ENCODE measurements at regions not wholly inside any gene's neighbourhood (a gene's known extent, or its start where the extent isn't known, plus 50 kb on each side); places are given as distances from the start of the nearest gene placed in this dataset.

- no peak overlapping the region for H3K9ac ChIP-seq (ENCODE audit: low read depth in 1 of 3, low read length in 3 of 3)
- no peak overlapping the region for H3K27ac ChIP-seq (ENCODE audit: low read depth, low read length)
- H3K4me1 ChIP-seq (ENCODE audit: control insufficient read depth in 3 of 3, insufficient read depth in 3 of 3, low read length in 3 of 3), result no peaks in the 10 kb centered on the region
- no peaks in the 10 kb centered on the region for H3K36me3 ChIP-seq (ENCODE audit: control insufficient read depth in 3 of 3, insufficient read depth in 3 of 3, low read length in 3 of 3)
- no peaks in the 10 kb centered on the region for H3K9me3 ChIP-seq (ENCODE audit: control insufficient read depth in 3 of 3, low read length in 3 of 3)
- H3K27me3 ChIP-seq (ENCODE audit: control insufficient read depth in 3 of 3, insufficient read depth in 3 of 3, low read length in 3 of 3), result no peaks in the 10 kb centered on the region
- no peak overlapping the region for H3K4me3 ChIP-seq (ENCODE audit: low read length in 3 of 3)
These were observed 979.2 kb upstream of the WWC1 start for GRCh38 chr5:167312225-167312624.

- no peak overlapping the region for H3K27ac ChIP-seq (ENCODE audit: low read depth, low read length)
- H3K4me1 ChIP-seq (ENCODE audit: control insufficient read depth in 3 of 3, insufficient read depth in 3 of 3, low read length in 3 of 3), result no peaks in the 10 kb centered on the region
- no peaks in the 10 kb centered on the region for H3K36me3 ChIP-seq (ENCODE audit: control insufficient read depth in 3 of 3, insufficient read depth in 3 of 3, low read length in 3 of 3)
- no peaks in the 10 kb centered on the region for H3K27me3 ChIP-seq (ENCODE audit: control insufficient read depth in 3 of 3, insufficient read depth in 3 of 3, low read length in 3 of 3)
- H3K9ac ChIP-seq (ENCODE audit: low read depth in 1 of 3, low read length in 3 of 3), result no peak overlapping the region
- H3K4me3 ChIP-seq (ENCODE audit: low read length in 3 of 3), result no peak overlapping the region
- H3K9me3 ChIP-seq (ENCODE audit: control insufficient read depth in 3 of 3, low read length in 3 of 3), result no peaks in the 10 kb centered on the region
These were observed 975.7 kb upstream of the WWC1 start for GRCh38 chr5:167315762-167316161.

GRCh38 chr5:167317884-167318283, 973.6 kb upstream of the WWC1 start:
- Histone ChIP-seq H3K36me3 (ENCODE audit: control insufficient read depth in 3 of 3, insufficient read depth in 3 of 3, low read length in 3 of 3) (no peaks in the 10 kb centered on the region), H3K27ac (ENCODE audit: low read depth, low read length) (no peak overlapping the region), H3K4me1 (ENCODE audit: control insufficient read depth in 3 of 3, insufficient read depth in 3 of 3, low read length in 3 of 3) (no peaks in the 10 kb centered on the region), H3K9me3 (ENCODE audit: control insufficient read depth in 3 of 3, low read length in 3 of 3) (no peaks in the 10 kb centered on the region), H3K27me3 (ENCODE audit: control insufficient read depth in 3 of 3, insufficient read depth in 3 of 3, low read length in 3 of 3) (no peaks in the 10 kb centered on the region), H3K9ac (ENCODE audit: low read depth in 1 of 3, low read length in 3 of 3) (no peak overlapping the region), H3K4me3 (ENCODE audit: low read length in 3 of 3) (no peak overlapping the region)

- H3K27me3 ChIP-seq (ENCODE audit: control insufficient read depth in 3 of 3, insufficient read depth in 3 of 3, low read length in 3 of 3), result no peaks in the 10 kb centered on the region
- H3K9ac ChIP-seq (ENCODE audit: low read depth in 1 of 3, low read length in 3 of 3), result no peak overlapping the region
- H3K4me3 ChIP-seq (ENCODE audit: low read length in 3 of 3), result no peak overlapping the region
- H3K27ac ChIP-seq (ENCODE audit: low read depth, low read length), result no peak overlapping the region
- no peaks in the 10 kb centered on the region for H3K4me1 ChIP-seq (ENCODE audit: control insufficient read depth in 3 of 3, insufficient read depth in 3 of 3, low read length in 3 of 3)
- H3K36me3 ChIP-seq (ENCODE audit: control insufficient read depth in 3 of 3, insufficient read depth in 3 of 3, low read length in 3 of 3), result no peaks in the 10 kb centered on the region
- H3K9me3 ChIP-seq (ENCODE audit: control insufficient read depth in 3 of 3, low read length in 3 of 3), result no peaks in the 10 kb centered on the region
These were observed 972.2 kb upstream of the WWC1 start for GRCh38 chr5:167319243-167319642.

- Histone ChIP-seq H3K27ac (ENCODE audit: low read depth, low read length) (no peak overlapping the region), H3K4me1 (ENCODE audit: control insufficient read depth in 3 of 3, insufficient read depth in 3 of 3, low read length in 3 of 3) (no peaks in the 10 kb centered on the region), H3K9ac (ENCODE audit: low read depth in 1 of 3, low read length in 3 of 3) (no peak overlapping the region), H3K36me3 (ENCODE audit: control insufficient read depth in 3 of 3, insufficient read depth in 3 of 3, low read length in 3 of 3) (no peaks in the 10 kb centered on the region), H3K27me3 (ENCODE audit: control insufficient read depth in 3 of 3, insufficient read depth in 3 of 3, low read length in 3 of 3) (no peaks in the 10 kb centered on the region), H3K4me3 (ENCODE audit: low read length in 3 of 3) (no peak overlapping the region), H3K9me3 (ENCODE audit: control insufficient read depth in 3 of 3, low read length in 3 of 3) (no peaks in the 10 kb centered on the region)
These were observed 971.4 kb upstream of the WWC1 start for GRCh38 chr5:167320019-167320418.

- Histone ChIP-seq H3K36me3 (ENCODE audit: control insufficient read depth in 3 of 3, insufficient read depth in 3 of 3, low read length in 3 of 3) (no peaks in the 10 kb centered on the region), H3K9ac (ENCODE audit: low read depth in 1 of 3, low read length in 3 of 3) (no peak overlapping the region), H3K27me3 (ENCODE audit: control insufficient read depth in 3 of 3, insufficient read depth in 3 of 3, low read length in 3 of 3) (no peaks in the 10 kb centered on the region), H3K4me1 (ENCODE audit: control insufficient read depth in 3 of 3, insufficient read depth in 3 of 3, low read length in 3 of 3) (no peaks in the 10 kb centered on the region), H3K27ac (ENCODE audit: low read depth, low read length) (no peak overlapping the region), H3K4me3 (ENCODE audit: low read length in 3 of 3) (no peak overlapping the region), H3K9me3 (ENCODE audit: control insufficient read depth in 3 of 3, low read length in 3 of 3) (no peaks in the 10 kb centered on the region)
These were observed 959.1 kb upstream of the WWC1 start for GRCh38 chr5:167332309-167332708.

- Histone ChIP-seq H3K9ac (ENCODE audit: low read depth in 1 of 3, low read length in 3 of 3) (no peak overlapping the region), H3K4me3 (ENCODE audit: low read length in 3 of 3) (no peak overlapping the region), H3K9me3 (ENCODE audit: control insufficient read depth in 3 of 3, low read length in 3 of 3) (no peaks in the 10 kb centered on the region), H3K27me3 (ENCODE audit: control insufficient read depth in 3 of 3, insufficient read depth in 3 of 3, low read length in 3 of 3) (no peaks in the 10 kb centered on the region), H3K4me1 (ENCODE audit: control insufficient read depth in 3 of 3, insufficient read depth in 3 of 3, low read length in 3 of 3) (no peaks in the 10 kb centered on the region), H3K27ac (ENCODE audit: low read depth, low read length) (no peak overlapping the region), H3K36me3 (ENCODE audit: control insufficient read depth in 3 of 3, insufficient read depth in 3 of 3, low read length in 3 of 3) (no peaks in the 10 kb centered on the region)
These were observed 955.3 kb upstream of the WWC1 start for GRCh38 chr5:167336161-167336560.

GRCh38 chr5:167339205-167339604, 952.2 kb upstream of the WWC1 start:
- H3K4me1 ChIP-seq (ENCODE audit: control insufficient read depth in 3 of 3, insufficient read depth in 3 of 3, low read length in 3 of 3), result no peaks in the 10 kb centered on the region
- no peak overlapping the region for H3K9ac ChIP-seq (ENCODE audit: low read depth in 1 of 3, low read length in 3 of 3)
- H3K9me3 ChIP-seq (ENCODE audit: control insufficient read depth in 3 of 3, low read length in 3 of 3), result no peaks in the 10 kb centered on the region
- H3K27ac ChIP-seq (ENCODE audit: low read depth, low read length), result no peak overlapping the region
- no peaks in the 10 kb centered on the region for H3K27me3 ChIP-seq (ENCODE audit: control insufficient read depth in 3 of 3, insufficient read depth in 3 of 3, low read length in 3 of 3)
- H3K4me3 ChIP-seq (ENCODE audit: low read length in 3 of 3), result no peak overlapping the region
- H3K36me3 ChIP-seq (ENCODE audit: control insufficient read depth in 3 of 3, insufficient read depth in 3 of 3, low read length in 3 of 3), result no peaks in the 10 kb centered on the region

GRCh38 chr5:167346461-167346860, 945.0 kb upstream of the WWC1 start:
- H3K27me3 ChIP-seq (ENCODE audit: control insufficient read depth in 3 of 3, insufficient read depth in 3 of 3, low read length in 3 of 3), result no peaks in the 10 kb centered on the region
- H3K4me1 ChIP-seq (ENCODE audit: control insufficient read depth in 3 of 3, insufficient read depth in 3 of 3, low read length in 3 of 3), result no peaks in the 10 kb centered on the region

GRCh38 chr5:167348251-167348926, 943.1 kb upstream of the WWC1 start:
- Histone ChIP-seq H3K9me3 (ENCODE audit: control insufficient read depth in 3 of 3, low read length in 3 of 3) (no peaks in the 10 kb centered on the region), H3K4me1 (ENCODE audit: control insufficient read depth in 3 of 3, insufficient read depth in 3 of 3, low read length in 3 of 3) (no peaks in the 10 kb centered on the region), H3K9ac (ENCODE audit: low read depth in 1 of 3, low read length in 3 of 3) (no peak overlapping the region), H3K27me3 (ENCODE audit: control insufficient read depth in 3 of 3, insufficient read depth in 3 of 3, low read length in 3 of 3) (no peaks in the 10 kb centered on the region), H3K4me3 (ENCODE audit: low read length in 3 of 3) (no peak overlapping the region), H3K36me3 (ENCODE audit: control insufficient read depth in 3 of 3, insufficient read depth in 3 of 3, low read length in 3 of 3) (no peaks in the 10 kb centered on the region), H3K27ac (ENCODE audit: low read depth, low read length) (no peak overlapping the region)

More at GRCh38 chr5:167346461-167346860, 945.0 kb upstream of the WWC1 start:
- no peaks in the 10 kb centered on the region for H3K36me3 ChIP-seq (ENCODE audit: control insufficient read depth in 3 of 3, insufficient read depth in 3 of 3, low read length in 3 of 3)
- no peaks in the 10 kb centered on the region for H3K9me3 ChIP-seq (ENCODE audit: control insufficient read depth in 3 of 3, low read length in 3 of 3)
- H3K27ac ChIP-seq (ENCODE audit: low read depth, low read length), result no peak overlapping the region
- H3K4me3 ChIP-seq (ENCODE audit: low read length in 3 of 3), result no peak overlapping the region
- no peak overlapping the region for H3K9ac ChIP-seq (ENCODE audit: low read depth in 1 of 3, low read length in 3 of 3)

All from skeletal muscle tissue (tissue), 3 donors.